ENCODE measurements at regions not wholly inside any gene's neighbourhood (a gene's known extent, or its start where the extent isn't known, plus 50 kb on each side); places are given as distances from the start of the nearest gene placed in this dataset.

DNA sequence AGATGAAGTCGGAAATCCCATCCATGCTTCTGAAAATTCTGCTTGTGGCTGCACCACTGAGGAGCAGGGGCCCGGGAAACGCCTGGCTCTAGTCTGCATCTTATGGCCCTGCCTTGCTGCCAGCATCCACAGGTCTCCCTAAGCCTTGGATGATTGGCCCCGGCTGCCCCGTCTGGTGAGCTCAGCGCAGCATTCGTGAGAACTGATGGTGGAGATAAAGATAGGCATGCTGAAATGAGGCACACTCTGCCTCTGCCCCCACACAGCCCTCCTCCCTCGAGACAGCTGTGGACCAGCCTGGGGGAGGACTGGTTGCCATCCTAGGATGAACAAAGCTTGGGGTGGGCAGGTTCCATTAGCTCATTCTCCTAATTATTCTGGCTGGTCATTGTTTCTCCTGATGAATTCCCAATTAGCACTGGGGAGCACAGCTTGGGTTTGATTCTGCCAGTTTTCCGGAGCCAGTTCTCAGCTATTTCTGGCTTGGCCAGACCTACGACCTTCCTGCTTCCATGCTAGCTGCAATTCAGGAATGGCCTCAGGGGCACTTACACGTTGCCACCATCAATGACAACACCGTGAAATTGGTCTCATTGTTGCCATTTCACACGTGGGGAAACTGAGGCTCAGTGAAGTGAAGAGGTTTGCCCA, 62.8 kb upstream of the CPEB4 start:
- no peak for TF ChIP-seq EP300 (IDR thresholded peaks at IDR 0.05; ENCODE audit: borderline replicate concordance)
- no peak for TF ChIP-seq TAF1 (IDR thresholded peaks at IDR 0.05; ENCODE audit: low read depth)
- TF ChIP-seq RAD21 (IDR thresholded peaks at IDR 0.05; ENCODE audit: low read depth): no peak
- TF ChIP-seq, protein P1, sequence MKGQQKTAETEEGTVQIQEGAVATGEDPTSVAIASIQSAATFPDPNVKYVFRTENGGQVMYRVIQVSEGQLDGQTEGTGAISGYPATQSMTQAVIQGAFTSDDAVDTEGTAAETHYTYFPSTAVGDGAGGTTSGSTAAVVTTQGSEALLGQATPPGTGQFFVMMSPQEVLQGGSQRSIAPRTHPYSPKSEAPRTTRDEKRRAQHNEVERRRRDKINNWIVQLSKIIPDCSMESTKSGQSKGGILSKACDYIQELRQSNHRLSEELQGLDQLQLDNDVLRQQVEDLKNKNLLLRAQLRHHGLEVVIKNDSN (IDR thresholded peaks at IDR 0.05): no peak
- no peak for TF ChIP-seq NFIC (IDR thresholded peaks at IDR 0.05)
- TF ChIP-seq CREB1 (IDR thresholded peaks at IDR 0.05; ENCODE audit: low read depth): no peak
- TF ChIP-seq, protein P2, sequence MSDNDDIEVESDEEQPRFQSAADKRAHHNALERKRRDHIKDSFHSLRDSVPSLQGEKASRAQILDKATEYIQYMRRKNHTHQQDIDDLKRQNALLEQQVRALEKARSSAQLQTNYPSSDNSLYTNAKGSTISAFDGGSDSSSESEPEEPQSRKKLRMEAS (IDR thresholded peaks at IDR 0.05): no peak
- TF ChIP-seq YY1 (IDR thresholded peaks at IDR 0.05; ENCODE audit: low read depth): no peak
- TF ChIP-seq CEBPB (IDR thresholded peaks at IDR 0.05): no peak
- no peak for TF ChIP-seq FOXM1 (IDR thresholded peaks at IDR 0.05; ENCODE audit: borderline replicate concordance, low read depth)
- no peak for TF ChIP-seq EGR1 (IDR thresholded peaks at IDR 0.05)
- TF ChIP-seq, protein P3, sequence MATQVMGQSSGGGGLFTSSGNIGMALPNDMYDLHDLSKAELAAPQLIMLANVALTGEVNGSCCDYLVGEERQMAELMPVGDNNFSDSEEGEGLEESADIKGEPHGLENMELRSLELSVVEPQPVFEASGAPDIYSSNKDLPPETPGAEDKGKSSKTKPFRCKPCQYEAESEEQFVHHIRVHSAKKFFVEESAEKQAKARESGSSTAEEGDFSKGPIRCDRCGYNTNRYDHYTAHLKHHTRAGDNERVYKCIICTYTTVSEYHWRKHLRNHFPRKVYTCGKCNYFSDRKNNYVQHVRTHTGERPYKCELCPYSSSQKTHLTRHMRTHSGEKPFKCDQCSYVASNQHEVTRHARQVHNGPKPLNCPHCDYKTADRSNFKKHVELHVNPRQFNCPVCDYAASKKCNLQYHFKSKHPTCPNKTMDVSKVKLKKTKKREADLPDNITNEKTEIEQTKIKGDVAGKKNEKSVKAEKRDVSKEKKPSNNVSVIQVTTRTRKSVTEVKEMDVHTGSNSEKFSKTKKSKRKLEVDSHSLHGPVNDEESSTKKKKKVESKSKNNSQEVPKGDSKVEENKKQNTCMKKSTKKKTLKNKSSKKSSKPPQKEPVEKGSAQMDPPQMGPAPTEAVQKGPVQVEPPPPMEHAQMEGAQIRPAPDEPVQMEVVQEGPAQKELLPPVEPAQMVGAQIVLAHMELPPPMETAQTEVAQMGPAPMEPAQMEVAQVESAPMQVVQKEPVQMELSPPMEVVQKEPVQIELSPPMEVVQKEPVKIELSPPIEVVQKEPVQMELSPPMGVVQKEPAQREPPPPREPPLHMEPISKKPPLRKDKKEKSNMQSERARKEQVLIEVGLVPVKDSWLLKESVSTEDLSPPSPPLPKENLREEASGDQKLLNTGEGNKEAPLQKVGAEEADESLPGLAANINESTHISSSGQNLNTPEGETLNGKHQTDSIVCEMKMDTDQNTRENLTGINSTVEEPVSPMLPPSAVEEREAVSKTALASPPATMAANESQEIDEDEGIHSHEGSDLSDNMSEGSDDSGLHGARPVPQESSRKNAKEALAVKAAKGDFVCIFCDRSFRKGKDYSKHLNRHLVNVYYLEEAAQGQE (IDR thresholded peaks at IDR 0.05; ENCODE audit: low read depth): no peak
